DOHH2 (cell line): ENCODE measurements at regions not wholly inside any gene's neighbourhood (a gene's known extent, or its start where the extent isn't known, plus 50 kb on each side); places are given as distances from the start of the nearest gene placed in this dataset.

Experiments used
- H3F3A ChIP-seq: fragments of 200-600 bp; sonication (generic), shearing (Covaris generic); 2 replicates; pipeline ENCODE4 v1.6.0; 2016; ENCODE audit warnings: antibody characterized with exemption, mild to moderate bottlenecking; ENCODE audit not compliant: control insufficient read depth, insufficient read depth
- H3K27ac ChIP-seq: fragments of 200-600 bp; sonication (generic); 2 replicates; pipeline ENCODE4 v1.5.1; 2014; ENCODE audit warnings: low read depth, mild to moderate bottlenecking, low read length, moderate library complexity
- H3K27me3 ChIP-seq: fragments of 200-600 bp; sonication (generic); 2 replicates; pipeline ENCODE4 v1.6.1; 2014; ENCODE audit warnings: mild to moderate bottlenecking, low read length, mixed read lengths; ENCODE audit not compliant: control insufficient read depth
- H3K36me3 ChIP-seq: fragments of 200-600 bp; sonication (generic); 2 replicates; pipeline ENCODE4 v1.6.1; 2014; ENCODE audit warnings: mild to moderate bottlenecking, low read length, moderate library complexity, mixed read lengths; ENCODE audit not compliant: control insufficient read depth
- H3K4me1 ChIP-seq: fragments of 200-600 bp; sonication (generic); 2 replicates; pipeline ENCODE4 v1.6.1; 2014; ENCODE audit warnings: mild to moderate bottlenecking, low read length, mixed read lengths; ENCODE audit not compliant: control insufficient read depth
- H3K4me2 ChIP-seq: fragments of 200-600 bp; sonication (generic); 2 replicates; pipeline ENCODE4 v1.6.0; 2014; ENCODE audit warnings: mild to moderate bottlenecking, low read length, moderate library complexity
- H3K4me3 ChIP-seq: fragments of 200-600 bp; sonication (generic); 2 replicates; pipeline ENCODE4 v1.5.1; 2014; ENCODE audit warnings: mild to moderate bottlenecking, low read length, mixed read lengths
- H3K79me2 ChIP-seq: fragments of 200-600 bp; sonication (generic); 2 replicates; pipeline ENCODE4 v1.6.1; 2014; ENCODE audit warnings: mild to moderate bottlenecking, low read length, mixed read lengths; ENCODE audit not compliant: control insufficient read depth
- H3K9me2 ChIP-seq: fragments of 200-600 bp; sonication (generic); replicated peaks from 2 replicates; pipeline ENCODE4 v1.6.1; 2014; ENCODE audit warnings: mild to moderate bottlenecking, low read length, mixed read lengths; ENCODE audit not compliant: control insufficient read depth
- H3K9me3 ChIP-seq: fragments of 200-600 bp; sonication (generic); 2 replicates; pipeline ENCODE4 v1.6.1; 2014; ENCODE audit warnings: antibody characterized with exemption, low read length, mixed read lengths; ENCODE audit not compliant: control insufficient read depth, insufficient read depth
- H4K20me1 ChIP-seq: fragments of 200-600 bp; sonication (generic); 2 replicates; pipeline ENCODE4 v1.6.0; 2014; ENCODE audit warnings: low read depth, mild to moderate bottlenecking, antibody characterized with exemption, low read length, moderate library complexity; ENCODE audit not compliant: control insufficient read depth, insufficient read depth
- EZH2phosphoT487 ChIP-seq: fragments of 200-600 bp; sonication (generic); IDR thresholded peaks from 2 replicates; pipeline ENCODE4 v1.6.1; 2017; ENCODE audit warnings: borderline replicate concordance, mild to moderate bottlenecking, antibody characterized with exemption, low read length, moderate library complexity, mixed read lengths
- TF ChIP-seq, protein P1 (sequence below): fragments of 200-600 bp; sonication (generic); IDR thresholded peaks from one replicate; pipeline ENCODE4 v1.5.1; 2014; ENCODE audit warnings: antibody characterized with exemption, mild to moderate bottlenecking, low read depth, low read length; ENCODE audit not compliant: poor library complexity, severe bottlenecking

GRCh38 chr6:93568169-93568568, 148.8 kb upstream of the EPHA7 start:
- no peak overlapping the region for H3K4me2 ChIP-seq
- no peaks in the 10 kb centered on the region for H3F3A ChIP-seq

DNA sequence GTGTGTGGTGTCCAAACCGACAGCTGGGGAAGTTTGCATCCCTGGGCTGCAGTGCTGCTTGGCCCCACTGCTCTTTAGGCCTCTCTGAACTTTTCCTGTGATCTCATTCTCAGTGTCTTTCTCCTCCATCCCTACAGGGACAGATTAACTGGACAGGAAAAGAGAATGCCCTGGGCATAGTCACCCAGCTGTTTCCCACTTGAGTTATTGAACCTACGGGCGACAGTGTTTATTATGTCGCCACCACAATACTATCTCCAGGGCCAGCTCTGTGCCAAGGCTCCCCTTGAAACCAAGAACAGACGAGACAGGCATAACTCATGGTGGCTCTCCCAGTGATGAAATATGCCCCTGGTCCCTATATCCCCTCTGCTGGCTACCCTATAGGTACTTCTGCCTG, 147.8 kb upstream of the EPHA7 start:
- H3K9me3 ChIP-seq: no peaks in the 10 kb centered on the region
- H3K4me1 ChIP-seq: no peaks in the 10 kb centered on the region
- no peak for TF ChIP-seq EZH2phosphoT487
- TF ChIP-seq, protein P1, sequence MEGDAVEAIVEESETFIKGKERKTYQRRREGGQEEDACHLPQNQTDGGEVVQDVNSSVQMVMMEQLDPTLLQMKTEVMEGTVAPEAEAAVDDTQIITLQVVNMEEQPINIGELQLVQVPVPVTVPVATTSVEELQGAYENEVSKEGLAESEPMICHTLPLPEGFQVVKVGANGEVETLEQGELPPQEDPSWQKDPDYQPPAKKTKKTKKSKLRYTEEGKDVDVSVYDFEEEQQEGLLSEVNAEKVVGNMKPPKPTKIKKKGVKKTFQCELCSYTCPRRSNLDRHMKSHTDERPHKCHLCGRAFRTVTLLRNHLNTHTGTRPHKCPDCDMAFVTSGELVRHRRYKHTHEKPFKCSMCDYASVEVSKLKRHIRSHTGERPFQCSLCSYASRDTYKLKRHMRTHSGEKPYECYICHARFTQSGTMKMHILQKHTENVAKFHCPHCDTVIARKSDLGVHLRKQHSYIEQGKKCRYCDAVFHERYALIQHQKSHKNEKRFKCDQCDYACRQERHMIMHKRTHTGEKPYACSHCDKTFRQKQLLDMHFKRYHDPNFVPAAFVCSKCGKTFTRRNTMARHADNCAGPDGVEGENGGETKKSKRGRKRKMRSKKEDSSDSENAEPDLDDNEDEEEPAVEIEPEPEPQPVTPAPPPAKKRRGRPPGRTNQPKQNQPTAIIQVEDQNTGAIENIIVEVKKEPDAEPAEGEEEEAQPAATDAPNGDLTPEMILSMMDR: no peak
- no peaks in the 10 kb centered on the region for H3K36me3 ChIP-seq
- no peak overlapping the region for H3K4me2 ChIP-seq
- H3K9me2 ChIP-seq: no peaks in the 10 kb centered on the region
- H3K27me3 ChIP-seq: no peaks in the 10 kb centered on the region
- no peak overlapping the region for H3K27ac ChIP-seq
- H3K4me3 ChIP-seq: no peak overlapping the region
- H4K20me1 ChIP-seq: no peaks in the 10 kb centered on the region
- no peaks in the 10 kb centered on the region for H3K79me2 ChIP-seq
- H3F3A ChIP-seq: no peaks in the 10 kb centered on the region

More at GRCh38 chr6:93568169-93568568, 148.8 kb upstream of the EPHA7 start:
- Histone ChIP-seq H3K9me2 (no peaks in the 10 kb centered on the region), H3K79me2 (no peaks in the 10 kb centered on the region), H3K27ac (no peak overlapping the region), H3K36me3 (no peaks in the 10 kb centered on the region), H3K4me1 (no peaks in the 10 kb centered on the region), H4K20me1 (no peaks in the 10 kb centered on the region), H3K27me3 (no peaks in the 10 kb centered on the region), H3K4me3 (no peak overlapping the region), H3K9me3 (no peaks in the 10 kb centered on the region)
- no peak for TF ChIP-seq EZH2phosphoT487
- TF ChIP-seq, protein P1: no peak

DNA sequence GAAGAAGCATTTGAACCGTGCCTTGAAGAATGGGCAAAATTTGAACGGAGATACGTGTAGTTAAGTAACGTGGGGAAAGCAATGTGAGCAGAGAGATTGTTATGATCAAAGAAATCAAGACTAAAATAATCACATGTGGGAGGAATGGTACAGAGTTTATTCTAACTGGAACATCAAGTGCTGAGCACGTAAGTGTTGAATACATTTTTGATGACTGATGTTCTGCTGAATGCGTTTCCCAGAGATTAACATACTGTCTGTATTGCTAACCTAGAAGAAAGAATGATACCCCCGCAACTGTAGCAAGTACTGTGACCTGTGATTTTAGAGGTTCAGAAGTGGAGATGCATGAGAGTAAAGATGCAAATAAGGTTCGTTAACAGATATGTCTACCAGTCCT, 146.9 kb upstream of the EPHA7 start:
- Histone ChIP-seq H3K4me2 (no peak overlapping the region), H3K9me2 (no peaks in the 10 kb centered on the region), H3K9me3 (no peaks in the 10 kb centered on the region), H3K79me2 (no peaks in the 10 kb centered on the region), H4K20me1 (no peaks in the 10 kb centered on the region), H3F3A (no peaks in the 10 kb centered on the region), H3K4me1 (no peaks in the 10 kb centered on the region), H3K27ac (no peak overlapping the region), H3K27me3 (no peaks in the 10 kb centered on the region), H3K4me3 (no peak overlapping the region), H3K36me3 (no peaks in the 10 kb centered on the region)
- TF ChIP-seq EZH2phosphoT487: no peak
- TF ChIP-seq, protein P1: no peak

- Histone ChIP-seq H3K79me2 (no peaks in the 10 kb centered on the region), H3K9me2 (no peaks in the 10 kb centered on the region), H3K27me3 (no peaks in the 10 kb centered on the region), H3K9me3 (no peaks in the 10 kb centered on the region), H4K20me1 (no peaks in the 10 kb centered on the region), H3F3A (no peaks in the 10 kb centered on the region), H3K4me1 (no peaks in the 10 kb centered on the region), H3K27ac (no peak overlapping the region), H3K4me2 (no peak overlapping the region), H3K4me3 (no peak overlapping the region), H3K36me3 (no peaks in the 10 kb centered on the region)
- no peak for TF ChIP-seq EZH2phosphoT487
Measured at GRCh38 chr6:93562582-93562981, 143.2 kb upstream of the EPHA7 start.
